LNCAP (cell line): ENCODE measurements at regions not wholly inside any gene's neighbourhood (a gene's known extent, or its start where the extent isn't known, plus 50 kb on each side); places are given as distances from the start of the nearest gene placed in this dataset.

Experiments
- TF ChIP-seq, protein P1 (sequence below): fragments of 450-650 bp; IDR thresholded peaks from 2 replicates; pipeline ENCODE4 v1.5.1; 2017; ENCODE audit warnings: mild to moderate bottlenecking

DNA sequence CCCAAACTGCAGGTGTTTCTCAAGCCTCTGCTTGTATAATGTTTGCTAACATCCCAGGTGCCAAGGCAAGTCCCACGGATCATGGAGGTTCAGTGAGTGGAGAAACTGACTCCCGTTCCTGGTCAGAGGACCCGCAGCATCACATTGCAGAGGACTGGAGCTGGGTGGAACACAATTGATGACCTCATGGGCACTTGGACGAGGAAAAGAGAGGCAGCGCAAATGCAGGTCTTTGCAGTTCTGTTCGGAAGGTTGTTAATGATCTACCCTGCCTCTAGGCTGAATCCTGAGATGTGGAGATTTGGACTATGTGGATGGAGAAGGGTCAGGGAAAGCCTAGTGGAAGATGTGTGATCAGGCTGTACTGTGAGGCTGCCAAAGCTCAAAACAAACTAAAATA, 192.9 kb downstream of the DUSP10 start:
- TF ChIP-seq, protein P1, sequence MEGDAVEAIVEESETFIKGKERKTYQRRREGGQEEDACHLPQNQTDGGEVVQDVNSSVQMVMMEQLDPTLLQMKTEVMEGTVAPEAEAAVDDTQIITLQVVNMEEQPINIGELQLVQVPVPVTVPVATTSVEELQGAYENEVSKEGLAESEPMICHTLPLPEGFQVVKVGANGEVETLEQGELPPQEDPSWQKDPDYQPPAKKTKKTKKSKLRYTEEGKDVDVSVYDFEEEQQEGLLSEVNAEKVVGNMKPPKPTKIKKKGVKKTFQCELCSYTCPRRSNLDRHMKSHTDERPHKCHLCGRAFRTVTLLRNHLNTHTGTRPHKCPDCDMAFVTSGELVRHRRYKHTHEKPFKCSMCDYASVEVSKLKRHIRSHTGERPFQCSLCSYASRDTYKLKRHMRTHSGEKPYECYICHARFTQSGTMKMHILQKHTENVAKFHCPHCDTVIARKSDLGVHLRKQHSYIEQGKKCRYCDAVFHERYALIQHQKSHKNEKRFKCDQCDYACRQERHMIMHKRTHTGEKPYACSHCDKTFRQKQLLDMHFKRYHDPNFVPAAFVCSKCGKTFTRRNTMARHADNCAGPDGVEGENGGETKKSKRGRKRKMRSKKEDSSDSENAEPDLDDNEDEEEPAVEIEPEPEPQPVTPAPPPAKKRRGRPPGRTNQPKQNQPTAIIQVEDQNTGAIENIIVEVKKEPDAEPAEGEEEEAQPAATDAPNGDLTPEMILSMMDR, result no peak

DNA sequence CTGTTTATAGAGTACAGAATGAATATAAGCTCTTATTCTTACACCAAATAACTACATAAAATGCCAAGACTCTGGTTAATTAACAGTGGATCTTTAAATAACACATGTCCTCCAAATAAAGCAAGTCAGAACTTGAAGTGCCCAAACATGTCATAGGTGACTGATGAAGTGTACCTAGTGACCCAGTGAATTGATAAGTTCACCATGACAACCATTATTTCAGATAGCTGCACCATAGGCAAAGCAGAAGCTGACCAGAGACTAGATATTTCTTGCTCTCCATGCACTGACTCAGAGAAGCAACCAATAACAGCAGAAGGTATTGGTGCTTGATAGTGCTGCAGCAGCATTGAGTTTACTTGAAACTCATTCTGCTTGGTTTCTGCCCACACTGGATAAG, 192.1 kb downstream of the DUSP10 start:
- TF ChIP-seq, protein P1, result no peak

DNA sequence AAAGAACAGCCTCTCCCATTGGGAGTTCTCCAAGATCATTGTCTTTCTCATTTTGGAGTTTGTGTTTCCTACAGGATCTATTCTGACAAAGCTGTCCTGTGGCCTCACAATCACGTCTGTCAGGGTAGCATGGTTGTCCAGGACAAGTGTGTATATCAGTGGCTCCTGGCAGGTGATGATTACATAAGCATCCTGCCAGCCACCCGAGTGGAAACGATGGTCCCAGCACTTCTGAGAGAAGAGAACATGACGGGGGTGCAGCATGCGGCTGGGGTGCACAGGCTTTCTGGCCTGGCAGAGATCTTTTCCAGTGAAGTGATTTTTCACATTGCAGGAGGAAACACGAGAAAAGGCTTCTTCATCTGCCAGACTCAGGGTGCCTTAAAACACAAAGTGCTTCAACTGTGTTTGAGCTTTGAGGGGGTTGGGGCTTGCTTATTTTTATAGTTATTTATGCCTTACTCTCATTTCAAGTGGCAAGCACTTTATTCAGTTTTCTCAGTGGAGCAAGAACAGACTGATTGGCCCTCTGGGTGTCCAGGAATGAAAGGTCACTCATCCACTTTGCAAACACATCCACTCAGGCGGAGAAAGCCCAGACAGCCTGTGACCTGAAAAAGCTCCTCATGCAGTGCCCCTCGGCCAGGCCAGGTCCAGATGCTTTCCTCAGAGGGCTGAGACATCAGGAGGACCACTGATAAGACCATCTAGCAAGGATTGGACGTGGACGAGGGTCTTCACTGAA, 186.0 kb downstream of the DUSP10 start:
- TF ChIP-seq, protein P1, result no peak

DNA sequence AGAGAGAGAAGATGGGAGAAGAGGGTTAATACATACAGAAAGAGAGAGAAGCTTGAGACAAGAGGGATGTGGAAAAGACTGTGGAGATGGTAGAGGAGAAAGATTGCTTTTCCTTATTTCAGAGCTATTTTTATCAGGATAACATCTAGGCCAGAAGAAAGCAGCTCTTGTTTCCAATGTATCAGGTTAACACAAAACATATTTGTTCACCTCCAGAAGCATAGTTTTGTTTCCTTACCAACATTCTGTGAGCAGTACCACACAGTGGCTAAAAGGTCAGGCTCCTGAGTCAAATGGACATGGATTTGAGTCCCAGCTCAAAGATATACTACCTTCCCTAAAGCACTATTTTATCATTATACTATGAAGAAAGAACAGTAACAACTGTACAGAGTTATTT, 185.5 kb downstream of the DUSP10 start:
- TF ChIP-seq, protein P1, result no peak

DNA sequence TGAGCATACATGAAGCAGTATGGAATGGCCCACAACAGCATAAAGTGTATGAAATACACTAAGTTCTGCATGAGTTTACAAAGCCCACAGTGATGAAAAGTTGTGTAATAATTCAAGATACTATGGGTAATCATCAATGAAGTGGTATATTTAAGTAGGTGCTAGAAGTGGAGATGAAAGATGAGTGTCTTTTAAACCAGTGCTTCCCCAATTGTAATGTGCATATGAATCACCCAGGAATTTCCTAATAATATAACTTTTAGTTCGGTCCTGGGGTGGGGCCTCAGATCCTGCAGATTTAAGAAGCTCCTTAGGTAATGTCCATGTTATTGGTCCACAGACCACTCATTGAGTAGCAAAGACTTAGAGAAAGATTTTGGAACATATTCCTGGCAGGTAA, 184.9 kb downstream of the DUSP10 start:
- TF ChIP-seq, protein P1, result no peak

DNA sequence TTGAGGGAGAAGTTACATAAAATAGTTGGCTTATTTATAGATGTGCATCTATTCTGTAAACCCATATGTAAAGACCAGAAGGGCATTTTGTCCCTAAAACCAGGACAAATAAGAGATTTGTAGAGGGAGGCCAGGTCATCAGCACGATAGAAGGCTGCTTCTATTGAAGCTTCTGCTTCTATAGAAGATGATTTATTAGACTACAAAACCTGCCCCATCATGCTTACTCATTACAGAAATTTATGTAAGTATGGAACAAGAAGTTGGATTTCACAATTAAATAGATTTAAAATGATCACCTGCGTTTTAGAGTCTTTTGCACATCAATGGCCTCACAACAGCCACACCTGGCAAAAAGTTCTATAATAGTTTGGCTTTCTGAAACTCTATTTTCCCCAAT, 183.5 kb downstream of the DUSP10 start:
- TF ChIP-seq, protein P1, result no peak

DNA sequence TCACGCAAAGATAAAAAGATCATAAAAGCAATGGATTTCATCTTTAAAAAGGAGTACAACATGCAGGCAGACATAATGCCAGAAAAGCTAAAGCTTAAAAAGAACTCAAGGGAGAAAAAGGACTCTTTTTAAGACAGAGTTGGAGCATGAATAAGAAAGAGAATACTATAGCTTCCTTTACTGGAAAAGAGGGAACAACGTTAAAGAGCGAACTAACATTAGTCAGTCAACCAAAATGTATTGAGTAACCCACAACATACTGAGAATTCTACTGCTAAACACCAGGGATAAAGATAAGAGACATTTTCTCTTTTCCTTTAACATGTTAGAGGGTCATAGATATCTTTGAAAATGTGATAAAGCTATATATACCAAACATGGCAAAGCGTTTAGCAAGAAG, 182.0 kb downstream of the DUSP10 start:
- TF ChIP-seq, protein P1, result no peak
